DMS 273 (cell line): ENCODE measurements at regions not wholly inside any gene's neighbourhood (a gene's known extent, or its start where the extent isn't known, plus 50 kb on each side); places are given as distances from the start of the nearest gene placed in this dataset.
A peak's percentile ranks its signal among the peaks of the same experiment; 100 is the strongest.

ENCODE experiments used
- DNase-seq: peaks from one replicate; lab custom pipeline; 2025; ENCODE audit not compliant: unreplicated experiment; lab: John Stamatoyannopoulos, UW

DNA sequence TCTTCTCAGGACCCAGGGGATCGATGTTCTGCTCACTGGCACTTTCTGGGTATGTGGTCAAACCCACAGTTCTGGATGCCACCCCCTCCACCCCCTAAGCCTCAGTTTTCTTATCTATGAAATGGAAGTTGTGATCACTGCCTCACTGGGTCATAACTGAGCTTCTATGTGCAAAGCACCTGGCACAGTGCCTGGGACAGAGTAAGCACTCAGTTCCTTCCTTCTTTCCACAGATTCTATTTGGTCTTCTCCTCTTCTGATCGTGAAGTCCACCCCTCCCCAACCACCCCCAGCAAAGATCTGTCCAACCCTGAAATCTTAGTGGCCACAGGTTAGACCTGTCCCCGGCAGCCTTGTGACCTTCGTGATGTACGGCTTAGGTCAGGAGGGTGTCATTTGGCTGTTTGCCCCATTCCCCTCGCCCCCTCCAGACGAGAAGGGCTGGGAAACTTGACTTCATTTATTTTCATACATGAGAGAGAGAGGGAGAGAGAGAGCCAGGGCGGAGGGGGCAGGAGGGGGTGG, 181.4 kb downstream of the FGF18 start:
- DNase-seq, result no peak

DNA sequence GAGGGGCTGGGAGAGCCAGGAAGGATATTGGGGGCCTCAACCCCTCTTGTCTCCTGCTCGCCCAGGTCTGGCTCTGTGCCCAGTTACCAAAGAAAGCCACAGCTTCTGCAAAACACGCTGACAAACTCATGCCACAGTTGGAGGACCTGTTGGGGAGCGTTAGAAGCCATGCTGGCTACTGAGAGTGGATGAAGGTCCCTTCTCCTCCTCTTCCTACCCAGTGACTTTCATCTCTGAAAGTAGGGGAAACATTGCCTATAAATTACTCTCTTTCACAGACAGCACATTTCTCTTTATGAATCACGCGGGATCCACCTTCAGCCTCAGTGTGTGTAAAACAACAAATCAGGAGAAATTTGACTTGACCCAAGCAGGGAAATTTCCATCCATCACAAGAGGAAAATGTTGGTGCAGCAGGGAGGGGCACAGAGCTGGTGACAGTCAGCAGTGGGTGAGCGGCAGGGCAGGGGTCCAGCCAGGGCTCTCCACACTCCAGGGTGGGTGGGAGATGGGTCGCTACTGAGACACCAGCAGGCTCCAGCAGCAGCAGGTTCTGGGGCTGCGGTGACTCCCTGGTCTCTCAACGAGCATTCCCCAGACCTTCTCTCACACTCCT, 181.9 kb downstream of the FGF18 start:
- no peak for DNase-seq

DNA sequence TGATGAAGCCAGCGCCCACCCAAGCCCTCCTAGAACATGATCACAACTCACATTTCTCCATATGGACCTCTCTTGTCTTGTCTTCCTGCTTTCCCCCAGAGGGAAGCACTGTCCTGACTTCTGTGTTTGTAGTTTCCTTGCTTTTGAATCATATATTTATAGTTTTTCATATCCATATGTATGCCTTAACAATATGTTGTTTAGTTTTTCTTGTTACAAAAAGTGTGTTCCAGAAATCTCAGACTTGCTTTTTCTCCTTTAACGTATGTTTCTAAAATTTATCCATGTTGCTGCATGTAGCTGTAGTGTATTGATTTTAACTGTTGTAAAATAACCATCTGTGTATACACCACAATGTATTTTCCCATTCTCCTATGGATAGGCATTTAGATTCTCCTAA, 182.0 kb upstream of the SMIM23 start:
- no peak for DNase-seq

DNA sequence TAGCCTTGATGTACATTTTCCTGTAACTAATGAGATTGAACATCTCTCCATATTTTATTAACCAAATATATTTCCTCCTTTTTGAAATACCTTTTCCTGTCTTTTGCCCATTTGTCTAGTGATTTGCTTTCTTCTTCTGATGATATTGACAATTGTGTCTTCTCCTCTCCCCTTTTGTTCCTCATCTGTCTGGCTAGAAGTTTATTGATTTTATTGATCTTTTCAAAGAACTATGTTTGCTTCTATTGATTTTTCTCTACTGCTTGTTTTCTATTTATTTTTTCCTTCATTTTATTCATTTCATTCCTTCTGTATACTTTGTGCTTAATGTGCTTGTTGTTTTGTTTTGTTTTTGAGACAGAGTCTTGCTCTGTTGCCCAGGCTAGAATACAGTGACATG, 181.4 kb upstream of the SMIM23 start:
- DNase-seq, result no peak

DNA sequence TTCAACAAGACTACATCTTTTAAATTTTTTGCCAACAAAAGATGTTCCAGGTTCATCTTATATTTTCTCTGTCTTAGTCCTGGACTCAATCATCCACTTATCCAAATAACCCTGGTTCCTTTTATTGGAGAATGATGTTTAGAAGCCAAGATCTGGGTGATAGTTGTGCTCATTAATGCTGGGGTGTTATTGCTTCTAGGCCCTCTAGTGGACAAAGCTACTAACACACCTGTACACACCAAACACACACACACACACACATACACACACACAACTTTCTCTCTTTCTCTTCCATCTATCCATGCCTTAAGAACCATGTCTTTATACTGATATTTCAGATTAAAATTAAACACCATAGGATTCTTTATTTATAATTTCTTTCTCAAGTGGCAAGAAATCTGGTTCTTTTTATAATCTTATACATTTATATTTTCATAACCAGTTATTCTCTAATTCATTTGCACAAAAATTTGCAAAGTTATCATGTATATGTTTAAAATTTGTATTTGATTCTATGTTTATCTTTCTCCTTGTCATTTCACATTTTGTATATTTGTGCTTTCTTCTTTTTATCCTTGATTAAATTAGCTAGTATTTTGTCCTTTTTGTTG, 179.1 kb upstream of the SMIM23 start:
- DNase-seq, result peak; percentile 44

- DNase-seq, result no peak
Measured at GRCh38 chr5:171607863-171608262, 177.8 kb upstream of the SMIM23 start.

DNA sequence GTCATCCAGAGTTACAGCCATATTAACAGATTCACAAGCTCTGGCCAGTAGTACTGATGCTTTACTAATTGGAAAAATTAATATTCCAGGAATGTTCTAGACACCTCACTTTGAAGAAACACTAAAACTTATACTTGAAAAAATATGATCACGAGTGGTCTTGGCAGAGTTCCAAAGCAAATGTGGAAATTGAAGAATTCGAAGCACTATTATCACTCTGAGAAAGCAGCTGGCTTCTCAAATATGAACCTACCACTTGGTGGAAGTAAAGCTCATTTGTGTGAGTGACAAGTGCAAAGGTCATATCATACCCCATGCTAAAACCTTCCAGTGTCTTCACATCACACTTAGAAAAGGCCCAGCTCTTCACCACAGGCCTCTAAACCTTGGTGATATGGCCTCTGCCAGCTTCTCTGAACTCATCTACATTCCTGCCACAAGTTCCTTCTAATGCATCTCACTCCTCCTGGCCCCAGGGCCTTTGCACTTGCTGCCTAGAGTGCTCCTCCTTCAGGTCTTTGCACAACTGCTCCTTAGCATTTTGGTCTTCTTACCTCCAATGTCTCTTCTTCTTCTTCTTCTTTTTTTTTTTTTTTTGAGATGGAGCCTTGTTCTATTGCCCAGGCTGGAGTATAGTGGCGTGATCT, 175.7 kb upstream of the SMIM23 start:
- no peak for DNase-seq

GRCh38 chr5:171610686-171611085, 174.9 kb upstream of the SMIM23 start:
- DNase-seq, result no peak

GRCh38 chr5:171612749-171613148, 172.9 kb upstream of the SMIM23 start:
- DNase-seq, result no peak

- DNase-seq, result no peak
Measured at GRCh38 chr5:171614511-171614910, 171.1 kb upstream of the SMIM23 start.

GRCh38 chr5:171614971-171615653, 170.5 kb upstream of the SMIM23 start:
- DNase-seq, result peak; percentile 15

GRCh38 chr5:171615705-171616640, 169.6 kb upstream of the SMIM23 start:
- DNase-seq, result no peak

- DNase-seq, result no peak
Measured at GRCh38 chr5:171617266-171617665, 168.4 kb upstream of the SMIM23 start.

DNA sequence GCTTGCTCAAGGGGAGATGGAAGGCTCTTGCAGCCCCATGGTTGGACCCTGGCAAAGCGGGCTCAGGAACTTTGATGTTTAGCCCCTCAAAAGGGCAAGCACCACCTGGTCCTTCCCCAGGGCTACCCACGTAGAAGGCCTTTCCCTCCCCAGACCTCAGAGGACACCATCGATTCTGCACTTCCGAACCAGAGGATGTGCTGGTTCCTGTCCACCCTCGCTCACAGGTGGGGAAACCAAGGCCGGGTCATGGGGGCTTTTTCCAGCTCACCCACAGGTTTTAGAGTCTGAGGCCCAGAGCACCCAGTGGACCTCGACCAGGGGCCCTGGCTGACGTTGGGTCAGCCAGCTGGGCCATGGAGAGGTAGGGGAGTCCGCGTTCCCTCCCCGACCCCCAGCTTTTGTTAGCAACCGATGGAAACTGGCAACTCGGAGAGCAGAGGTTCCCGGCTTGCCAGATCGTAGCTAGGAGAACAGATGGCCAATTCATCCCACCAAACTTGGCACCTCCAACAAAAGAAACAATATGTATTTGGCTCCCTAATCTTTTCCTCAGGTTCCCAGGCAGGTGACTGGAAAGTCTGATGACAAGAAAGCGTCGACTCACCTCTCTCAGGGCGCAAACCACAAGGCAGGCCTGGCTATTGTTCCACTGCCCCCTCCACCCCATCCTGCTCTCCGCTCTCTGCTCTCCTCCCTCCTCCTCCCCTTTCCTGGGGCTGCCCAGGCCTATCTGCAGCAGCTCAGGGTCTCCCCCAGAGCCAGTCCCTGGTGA, 167.6 kb upstream of the SMIM23 start:
- peak; percentile 58 for DNase-seq

DNA sequence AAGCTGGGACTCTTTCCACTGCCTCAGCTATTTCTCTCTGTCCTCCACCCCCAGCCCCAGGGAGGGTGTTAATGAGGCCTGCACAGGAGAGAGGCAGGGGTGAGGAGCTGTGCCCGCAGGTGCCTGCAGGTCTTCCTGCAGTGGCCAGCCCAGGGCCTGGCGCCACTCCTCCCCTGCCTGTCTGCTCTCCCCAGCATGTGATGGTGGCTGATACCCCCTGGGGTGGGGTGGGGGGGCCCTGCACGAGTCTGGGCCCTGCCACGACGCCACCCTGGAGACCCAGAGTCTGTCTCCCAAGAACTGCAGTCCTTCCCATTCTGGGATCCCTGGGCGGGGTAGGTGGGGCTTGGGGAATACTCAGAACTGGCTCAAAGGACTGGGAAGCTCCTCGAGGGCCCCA, 166.4 kb upstream of the SMIM23 start:
- no peak for DNase-seq

DNA sequence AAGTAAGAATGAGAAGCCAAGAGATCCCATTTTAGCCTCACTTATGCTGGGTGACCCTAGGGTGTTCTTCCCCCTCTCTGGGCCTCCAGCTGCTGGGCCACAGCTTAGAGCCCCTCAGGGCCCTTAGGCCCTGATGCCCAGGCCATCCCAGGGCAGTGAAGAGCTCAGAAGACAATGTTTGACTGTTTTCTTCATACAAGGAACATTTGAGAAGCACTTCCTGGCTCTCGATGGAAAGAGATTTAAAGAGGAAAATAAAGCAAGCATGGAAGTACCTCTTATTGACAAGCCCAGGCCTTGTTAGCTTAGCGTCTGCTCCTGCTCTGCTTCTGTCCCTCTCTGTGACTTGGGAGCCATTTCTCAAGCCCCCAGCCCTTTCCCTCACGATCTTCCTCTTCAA, 165.9 kb upstream of the SMIM23 start:
- DNase-seq, result no peak

DNA sequence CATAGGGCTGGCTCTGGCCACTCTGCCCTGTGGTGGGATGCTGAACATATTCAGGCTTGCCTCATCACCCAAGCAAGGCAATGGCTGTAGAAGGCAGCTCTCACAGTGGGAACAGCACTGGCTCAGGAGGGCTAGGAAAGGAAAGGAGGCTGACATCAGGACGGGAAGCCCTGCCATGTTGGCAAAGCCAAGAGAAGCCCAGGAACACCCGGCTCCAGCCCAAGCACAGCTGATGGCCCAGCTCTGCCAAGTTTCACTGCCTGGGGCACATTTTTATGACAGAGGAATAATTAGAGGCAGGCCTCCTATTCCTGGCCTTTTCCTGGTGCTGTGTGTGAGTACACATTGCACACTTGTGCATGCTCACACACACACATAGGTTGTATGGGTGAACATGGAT, 163.6 kb upstream of the SMIM23 start:
- peak; percentile 43 for DNase-seq

DNA sequence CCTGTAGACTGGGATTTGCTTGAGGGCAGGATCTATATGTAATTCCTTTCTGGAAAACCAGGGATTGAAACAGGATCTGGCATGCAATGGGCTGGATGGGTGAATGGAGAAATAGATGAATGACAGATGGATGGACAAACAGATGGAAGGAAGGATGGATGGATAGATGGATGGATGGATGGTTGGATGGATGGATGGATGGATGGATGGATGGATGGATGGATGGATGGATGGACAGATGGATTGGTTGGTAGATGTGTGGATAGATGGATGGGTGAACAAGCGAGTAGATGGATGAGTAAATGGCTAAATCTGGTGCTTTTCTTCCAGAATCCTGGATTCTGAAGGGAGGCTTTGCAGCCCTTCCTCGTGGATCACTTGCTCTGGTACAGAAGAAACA, 162.5 kb upstream of the SMIM23 start:
- DNase-seq, result no peak

- no peak for DNase-seq
Measured at GRCh38 chr5:171623551-171624097, 162.0 kb upstream of the SMIM23 start.

GRCh38 chr5:171624396-171624795, 161.2 kb upstream of the SMIM23 start:
- DNase-seq, result no peak
